ENCODE measurements at regions not wholly inside any gene's neighbourhood (a gene's known extent, or its start where the extent isn't known, plus 50 kb on each side); places are given as distances from the start of the nearest gene placed in this dataset.

GRCh38 chr11:80261776-80262175 lies 820.9 kb upstream of the TENM4 start:
- Histone ChIP-seq H3K9me3 (replicated peaks; ENCODE audit: control insufficient read depth, insufficient read depth, low read length) (no peaks in the 10 kb centered on the region), H3K4me1 (ENCODE audit: control insufficient read depth, insufficient read depth, low read length) (no peaks in the 10 kb centered on the region), H3K4me2 (ENCODE audit: control insufficient read depth, insufficient read depth) (no peak overlapping the region), H3K36me3 (ENCODE audit: control insufficient read depth in 2 of 2, insufficient read depth in 2 of 2, low read length in 1 of 2) (no peaks in the 10 kb centered on the region), H4K20me1 (ENCODE audit: control insufficient read depth, insufficient read depth) (no peaks in the 10 kb centered on the region), H2AFZ (ENCODE audit: control insufficient read depth, low read depth, low read length) (no peak overlapping the region), H3K9ac (ENCODE audit: control insufficient read depth, insufficient read depth, low read length) (no peak overlapping the region), H3K27me3 (replicated peaks in 1 of 2; ENCODE audit: control insufficient read depth in 2 of 2, insufficient read depth in 2 of 2, low read length in 1 of 2) (no peaks in the 10 kb centered on the region; a peak in 1 of 4 replicates), H3K4me3 (no peak overlapping the region), H3K27ac (ENCODE audit: control insufficient read depth, insufficient read depth) (no peak overlapping the region), H3K79me2 (ENCODE audit: control insufficient read depth, insufficient read depth, low read length) (no peaks in the 10 kb centered on the region)
- no TSS peak for BruUV-seq (replicated peaks)
- WGBS (ENCODE audit: insufficient coverage, insufficient replicate concordance, low lambda C conversion rate, missing lambda C conversion rate), result 32% methylated on average over 5 of the region's 5 CpGs
- RAD21 ChIA-PET (ENCODE audit: unreplicated experiment), result no interaction called here
- no peak for ATAC-seq
- POLR2A ChIA-PET, result no interaction called here
- FAIRE-seq, result no peak
- intact Hi-C loops (cut with micrococcal nuclease; ENCODE audit: unreplicated experiment), result no loop called here
- CTCF ChIA-PET, result no interaction called here
- SMC1A ChIA-PET (ENCODE audit: uncharacterized antibody, unreplicated experiment), result no interaction called here
- in situ Hi-C loops (cut with MboI), result no loop called here
- DNase-seq (ENCODE audit: low read depth, low spot score), result no peak
- no peak for TF ChIP-seq NKRF (conservative IDR thresholded peaks at IDR 0.05)
- no peak for TF ChIP-seq RUNX3 (IDR thresholded peaks at IDR 0.05; ENCODE audit: low read length)
- TF ChIP-seq ETV6 (conservative IDR thresholded peaks at IDR 0.05 in 1 of 2, IDR thresholded peaks at IDR 0.05 in 1 of 2; ENCODE audit: borderline replicate concordance in 1 of 2, low read depth in 1 of 2), result no peak
- TF ChIP-seq SP1 (IDR thresholded peaks at IDR 0.05; ENCODE audit: low read depth, low read length), result no peak
- no peak for TF ChIP-seq POLR2AphosphoS5 (IDR thresholded peaks at IDR 0.05; ENCODE audit: low read length)
- no peak for TF ChIP-seq HDAC2 (IDR thresholded peaks at IDR 0.05)
- no peak for TF ChIP-seq DPF2 (IDR thresholded peaks at IDR 0.05)
- TF ChIP-seq LARP7 (IDR thresholded peaks at IDR 0.05), result no peak
- no peak for TF ChIP-seq ESRRA (IDR thresholded peaks at IDR 0.05; ENCODE audit: low read length)
- no peak for TF ChIP-seq IRF4 (IDR thresholded peaks at IDR 0.05; ENCODE audit: low read depth, low read length)
- TF ChIP-seq CEBPZ (IDR thresholded peaks at IDR 0.05; ENCODE audit: low read depth, low read length), result no peak
- no peak for TF ChIP-seq ZNF217 (IDR thresholded peaks at IDR 0.05)
- no peak for TF ChIP-seq ELK1 (IDR thresholded peaks at IDR 0.05; ENCODE audit: low read depth, low read length)
- TF ChIP-seq MTA2 (IDR thresholded peaks at IDR 0.05; ENCODE audit: low read depth), result no peak
- no peak for TF ChIP-seq SUZ12 (IDR thresholded peaks at IDR 0.05; ENCODE audit: unreplicated experiment)
- TF ChIP-seq ASH2L (IDR thresholded peaks at IDR 0.05; ENCODE audit: borderline replicate concordance, low read depth), result no peak
- TF ChIP-seq ATF2 (IDR thresholded peaks at IDR 0.05; ENCODE audit: low read length), result no peak
